ENCODE measurements at regions not wholly inside any gene's neighbourhood (a gene's known extent, or its start where the extent isn't known, plus 50 kb on each side); places are given as distances from the start of the nearest gene placed in this dataset.

DNA sequence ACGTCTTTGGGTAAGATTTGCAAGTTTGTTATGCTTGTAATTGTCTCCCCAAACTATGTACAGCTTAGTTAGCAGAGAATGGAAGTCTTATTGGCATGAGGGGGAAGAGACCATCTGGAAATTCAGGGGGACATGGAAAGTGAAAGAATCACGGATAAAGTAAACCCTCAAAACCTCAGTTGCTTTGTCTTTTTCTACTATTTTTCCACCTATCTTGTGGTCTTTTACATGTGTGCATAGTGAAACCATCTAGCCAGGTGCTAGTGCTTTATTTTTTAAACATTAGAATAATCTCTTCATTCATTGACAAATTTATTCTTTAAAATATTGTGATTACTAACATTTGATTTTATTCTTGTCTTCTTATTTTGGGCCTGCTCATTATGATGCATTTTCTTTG is 441.1 kb upstream of the RORB start:
- TF ChIP-seq, protein P1, sequence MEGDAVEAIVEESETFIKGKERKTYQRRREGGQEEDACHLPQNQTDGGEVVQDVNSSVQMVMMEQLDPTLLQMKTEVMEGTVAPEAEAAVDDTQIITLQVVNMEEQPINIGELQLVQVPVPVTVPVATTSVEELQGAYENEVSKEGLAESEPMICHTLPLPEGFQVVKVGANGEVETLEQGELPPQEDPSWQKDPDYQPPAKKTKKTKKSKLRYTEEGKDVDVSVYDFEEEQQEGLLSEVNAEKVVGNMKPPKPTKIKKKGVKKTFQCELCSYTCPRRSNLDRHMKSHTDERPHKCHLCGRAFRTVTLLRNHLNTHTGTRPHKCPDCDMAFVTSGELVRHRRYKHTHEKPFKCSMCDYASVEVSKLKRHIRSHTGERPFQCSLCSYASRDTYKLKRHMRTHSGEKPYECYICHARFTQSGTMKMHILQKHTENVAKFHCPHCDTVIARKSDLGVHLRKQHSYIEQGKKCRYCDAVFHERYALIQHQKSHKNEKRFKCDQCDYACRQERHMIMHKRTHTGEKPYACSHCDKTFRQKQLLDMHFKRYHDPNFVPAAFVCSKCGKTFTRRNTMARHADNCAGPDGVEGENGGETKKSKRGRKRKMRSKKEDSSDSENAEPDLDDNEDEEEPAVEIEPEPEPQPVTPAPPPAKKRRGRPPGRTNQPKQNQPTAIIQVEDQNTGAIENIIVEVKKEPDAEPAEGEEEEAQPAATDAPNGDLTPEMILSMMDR (IDR thresholded peaks at IDR 0.05) = no peak
- no peak for TF ChIP-seq EZH2 (IDR thresholded peaks at IDR 0.05; ENCODE audit: borderline replicate concordance, insufficient read depth, low read depth, low read length, poor library complexity, severe bottlenecking)
